ENCODE measurements at regions not wholly inside any gene's neighbourhood (a gene's known extent, or its start where the extent isn't known, plus 50 kb on each side); places are given as distances from the start of the nearest gene placed in this dataset.

- in situ Hi-C loops (cut with HindIII; ENCODE audit: low sequenced_read_pairs), result no loop called here
- DNase-seq (ENCODE audit: low spot score), result no peak
Measured at GRCh38 chr4:156230176-156230575, 276.5 kb upstream of the CTSO start.

DNA sequence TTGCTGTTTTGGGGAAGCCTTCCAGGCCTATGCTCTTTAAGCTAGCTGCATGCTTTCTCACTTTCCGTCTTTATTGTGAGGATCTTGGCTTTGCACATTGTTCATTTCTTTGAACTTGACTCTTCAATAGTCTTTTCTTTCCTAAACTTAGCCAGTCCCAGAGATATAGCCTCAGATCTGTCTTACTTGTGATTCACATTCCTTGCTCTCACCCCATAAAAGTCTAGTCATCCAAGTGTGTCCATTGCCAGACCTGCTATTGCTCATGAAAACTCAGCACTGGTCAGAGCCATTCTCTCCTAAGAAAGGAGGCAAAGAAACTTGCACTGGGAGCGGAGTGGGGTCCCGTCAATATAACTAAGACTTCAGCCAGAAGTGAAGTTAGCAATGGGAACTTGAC is 275.0 kb upstream of the CTSO start:
- DNase-seq (ENCODE audit: low spot score), result no peak
- in situ Hi-C loops (cut with HindIII; ENCODE audit: low sequenced_read_pairs), result no loop called here

DNA sequence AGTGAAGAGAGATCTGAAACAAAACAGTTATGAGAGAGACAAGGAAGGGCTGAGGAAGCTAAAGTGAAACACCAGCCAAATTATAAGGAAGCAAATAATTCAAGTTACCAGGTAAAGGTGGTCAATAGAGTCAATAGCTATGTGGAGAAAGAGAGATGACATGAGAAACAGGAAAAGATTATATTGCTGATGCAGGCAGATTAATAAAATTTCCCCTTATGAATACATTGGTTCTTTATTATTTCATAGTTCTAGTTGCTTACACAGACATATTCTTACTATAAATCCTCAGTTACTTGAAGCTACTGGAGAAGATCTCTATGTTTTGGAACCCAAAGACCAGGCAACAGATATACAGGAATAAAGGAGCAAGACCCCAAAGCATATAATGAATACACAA is 273.7 kb upstream of the CTSO start:
- in situ Hi-C loops (cut with HindIII; ENCODE audit: low sequenced_read_pairs), result no loop called here
- DNase-seq (ENCODE audit: low spot score), result no peak

GRCh38 chr4:156223985-156224384 is 270.3 kb upstream of the CTSO start:
- in situ Hi-C loops (cut with HindIII; ENCODE audit: low sequenced_read_pairs), result no loop called here
- peak; percentile 4 for DNase-seq (ENCODE audit: low spot score)

- in situ Hi-C loops (cut with HindIII; ENCODE audit: low sequenced_read_pairs), result no loop called here
Measured at GRCh38 chr4:156217236-156217635, 263.6 kb upstream of the CTSO start.

DNA sequence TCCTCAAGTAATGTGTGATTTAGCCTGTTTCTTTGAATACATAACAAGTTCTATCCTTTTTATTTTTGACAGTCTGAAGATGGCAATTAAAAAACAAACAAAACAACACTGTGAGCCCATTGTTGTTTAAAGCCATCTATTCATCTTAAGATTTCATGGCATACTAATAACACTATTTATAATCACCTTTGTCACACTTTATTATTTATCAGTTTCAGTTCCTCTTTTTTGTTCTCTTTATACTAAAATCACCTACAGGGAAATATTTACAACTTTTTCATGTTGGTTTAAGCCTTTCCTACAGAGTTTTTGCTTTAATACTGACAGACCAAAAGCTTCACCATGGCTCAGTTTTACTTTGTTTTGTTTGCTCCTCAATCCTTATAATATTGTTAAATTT is 247.4 kb upstream of the CTSO start:
- in situ Hi-C loops (cut with HindIII; ENCODE audit: low sequenced_read_pairs), result no loop called here
- DNase-seq (ENCODE audit: low spot score), result no peak

More at GRCh38 chr4:156217236-156217635, 263.6 kb upstream of the CTSO start:
- DNase-seq (ENCODE audit: low spot score), result no peak

DNA sequence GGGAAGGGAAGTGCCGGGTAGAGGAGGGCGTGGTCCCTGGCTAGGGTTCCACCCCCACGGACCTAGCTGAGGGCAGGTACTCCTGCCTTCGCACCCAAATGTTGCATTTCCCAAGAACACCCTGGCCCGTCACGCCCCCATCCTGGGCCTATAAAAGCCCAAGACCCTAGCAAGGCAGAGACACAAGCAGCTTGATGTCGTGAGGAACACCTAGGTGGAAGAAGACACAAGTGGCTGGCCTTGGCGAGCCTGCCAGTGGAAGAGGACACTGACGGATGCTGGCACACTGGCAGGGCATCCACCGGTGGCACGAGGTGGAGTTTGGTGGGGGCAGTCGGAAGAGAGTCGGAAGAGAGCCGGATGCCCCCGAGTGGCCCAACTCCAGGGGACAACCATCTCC is 244.8 kb upstream of the CTSO start:
- in situ Hi-C loops (cut with HindIII; ENCODE audit: low sequenced_read_pairs), result no loop called here

GRCh38 chr4:156197216-156197615 is 243.6 kb upstream of the CTSO start:
- no peak for DNase-seq (ENCODE audit: low spot score)
- in situ Hi-C loops (cut with HindIII; ENCODE audit: low sequenced_read_pairs), result no loop called here

More for the DNA sequence above, 244.8 kb upstream of the CTSO start:
- DNase-seq (ENCODE audit: low spot score), result no peak

GRCh38 chr4:156196722-156197121 is 243.1 kb upstream of the CTSO start:
- in situ Hi-C loops (cut with HindIII; ENCODE audit: low sequenced_read_pairs), result no loop called here
- DNase-seq (ENCODE audit: low spot score), result no peak

- no peak for DNase-seq (ENCODE audit: low spot score)
- in situ Hi-C loops (cut with HindIII; ENCODE audit: low sequenced_read_pairs), result no loop called here
Measured at GRCh38 chr4:156195914-156196313, 242.2 kb upstream of the CTSO start.

- in situ Hi-C loops (cut with HindIII; ENCODE audit: low sequenced_read_pairs), result no loop called here
- no peak for DNase-seq (ENCODE audit: low spot score)
Measured at GRCh38 chr4:156194896-156195295, 241.2 kb upstream of the CTSO start.

DNA sequence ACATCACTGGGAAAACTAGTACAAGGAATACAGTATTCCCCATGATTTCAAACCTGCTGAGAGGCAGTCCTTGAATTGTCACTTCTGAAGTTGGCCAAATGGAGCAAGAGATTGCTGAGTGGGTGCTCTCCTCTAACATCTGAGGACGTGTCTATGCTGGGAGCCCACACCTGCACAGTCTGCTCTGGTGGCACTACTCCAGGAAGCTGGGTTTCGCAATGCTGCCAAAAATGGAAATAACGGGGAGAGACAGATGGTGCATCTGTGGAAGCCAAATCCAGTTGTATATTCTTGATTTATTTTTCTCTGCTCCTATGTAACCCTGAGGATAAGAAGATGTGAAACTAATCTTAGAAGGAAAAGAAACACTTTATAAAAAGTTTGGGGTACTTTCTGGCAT is 240.1 kb upstream of the CTSO start:
- no peak for DNase-seq (ENCODE audit: low spot score)
- in situ Hi-C loops (cut with HindIII; ENCODE audit: low sequenced_read_pairs), result no loop called here

- in situ Hi-C loops (cut with HindIII; ENCODE audit: low sequenced_read_pairs), result no loop called here
- no peak for DNase-seq (ENCODE audit: low spot score)
Measured at GRCh38 chr4:156193106-156193505, 239.4 kb upstream of the CTSO start.

DNA sequence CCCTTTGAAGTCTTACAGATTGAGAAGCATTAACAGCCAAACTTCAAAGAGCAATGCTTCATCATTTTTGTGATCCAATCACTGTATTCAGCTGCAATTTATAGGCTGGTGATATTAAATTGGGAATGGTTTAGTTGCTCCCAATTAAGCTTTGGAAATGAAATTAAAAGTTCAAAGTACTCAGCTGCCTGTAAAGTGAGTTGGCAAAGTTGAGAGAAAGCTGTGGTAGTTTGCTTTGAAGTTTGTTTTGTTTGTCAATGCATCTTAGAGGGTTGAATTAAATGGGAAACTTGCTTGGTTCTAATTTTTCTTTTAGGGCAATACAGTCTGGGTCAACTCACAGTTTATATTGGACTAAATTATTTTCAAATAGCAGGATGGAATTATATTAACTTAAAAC is 238.4 kb upstream of the CTSO start:
- no peak for DNase-seq (ENCODE audit: low spot score)
- in situ Hi-C loops (cut with HindIII; ENCODE audit: low sequenced_read_pairs), result no loop called here

DNA sequence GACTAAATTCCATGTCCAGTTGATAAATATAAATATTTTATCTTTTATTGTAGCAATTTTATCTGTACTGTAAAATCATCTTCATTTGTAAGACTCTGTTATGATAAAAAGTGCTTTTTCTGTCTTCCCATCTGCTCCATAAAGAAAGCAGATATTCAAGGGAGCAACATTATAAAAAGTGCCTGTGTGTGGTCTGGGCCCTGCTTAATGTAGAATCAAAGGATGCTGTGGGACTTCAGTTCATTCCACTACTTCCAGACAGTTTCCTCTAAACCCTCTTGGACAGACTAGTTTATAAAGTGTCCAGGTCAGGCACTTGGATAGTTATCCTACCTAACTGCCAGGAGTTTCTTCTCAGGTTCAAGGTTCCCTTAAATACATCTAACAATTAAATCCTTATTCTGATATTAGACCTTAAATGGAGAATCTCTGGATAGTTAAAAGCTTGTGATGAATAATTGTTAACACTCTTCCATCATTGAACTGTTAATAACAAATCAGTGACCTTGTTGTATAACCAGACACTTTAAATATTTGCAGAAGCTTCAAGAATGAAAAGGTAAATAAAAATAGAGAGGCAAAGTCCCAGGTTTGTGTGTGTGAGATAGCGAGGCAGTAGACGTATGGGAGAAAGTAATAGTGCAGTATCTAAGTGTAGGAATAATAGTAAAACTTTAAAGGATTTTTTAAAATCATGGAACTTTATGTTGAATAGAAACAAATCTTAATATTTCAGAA is 237.5 kb upstream of the CTSO start:
- DNase-seq (ENCODE audit: low spot score), result no peak
- in situ Hi-C loops (cut with HindIII; ENCODE audit: low sequenced_read_pairs), result no loop called here

DNA sequence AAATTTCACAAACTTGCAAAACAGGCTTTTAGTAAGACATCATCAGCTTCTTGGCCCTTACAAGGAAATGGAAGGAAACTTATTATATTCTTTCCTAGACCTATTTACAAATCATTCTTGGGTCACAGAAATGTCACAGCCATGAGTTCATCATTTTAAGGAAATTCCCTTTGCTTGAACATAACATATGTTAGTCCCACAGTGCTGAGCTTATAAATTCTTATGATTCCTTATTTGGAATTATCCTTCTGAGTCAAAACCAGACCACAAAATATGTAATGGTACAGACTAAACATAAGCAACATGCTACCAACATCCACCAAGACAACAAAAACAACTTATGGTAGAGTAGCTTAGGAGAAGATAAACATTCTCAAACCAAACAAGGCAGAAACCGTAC is 236.9 kb upstream of the CTSO start:
- in situ Hi-C loops (cut with HindIII; ENCODE audit: low sequenced_read_pairs), result no loop called here
- DNase-seq (ENCODE audit: low spot score), result no peak

DNA sequence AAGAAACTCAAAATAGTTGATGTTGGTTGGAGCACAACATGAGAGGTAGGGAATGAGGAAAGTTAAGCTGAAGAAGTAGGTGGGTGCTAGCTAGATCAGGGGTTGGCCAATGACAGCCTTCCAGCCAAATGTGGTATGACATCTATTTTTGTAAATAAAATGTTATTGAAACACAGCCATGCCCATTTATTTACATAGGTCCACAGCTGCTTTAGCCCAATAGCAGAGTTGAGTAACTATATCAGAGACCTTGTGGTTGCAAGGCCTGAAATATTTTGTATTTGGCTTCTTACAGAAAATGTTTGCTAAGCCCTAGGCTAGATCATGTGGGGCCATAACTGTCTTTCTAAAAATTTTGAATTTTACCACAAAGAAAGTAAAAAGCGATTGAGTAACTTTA is 234.9 kb upstream of the CTSO start:
- DNase-seq (ENCODE audit: low spot score), result no peak
- in situ Hi-C loops (cut with HindIII; ENCODE audit: low sequenced_read_pairs), result no loop called here

DNA sequence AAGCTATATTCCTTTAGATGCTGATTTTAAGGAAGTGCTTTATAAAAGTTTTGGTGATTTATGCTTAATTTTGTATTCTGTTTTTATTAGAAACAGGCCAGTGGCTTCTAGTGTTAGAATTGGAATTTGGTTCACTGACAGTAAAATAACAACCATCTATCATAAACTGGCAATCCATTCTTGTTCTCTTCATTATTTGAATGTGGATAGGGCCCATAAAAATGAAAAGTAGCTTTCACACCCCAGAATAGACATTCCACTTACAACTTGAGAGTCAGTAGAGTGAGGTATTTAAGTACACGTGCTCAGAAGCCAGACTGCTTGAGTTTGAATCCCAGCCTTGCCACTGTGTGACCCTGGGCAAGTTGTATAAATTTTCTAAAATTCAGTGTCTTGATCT is 232.4 kb upstream of the CTSO start:
- DNase-seq (ENCODE audit: low spot score), result no peak
- in situ Hi-C loops (cut with HindIII; ENCODE audit: low sequenced_read_pairs), result no loop called here

GRCh38 chr4:156185514-156186055 is 231.9 kb upstream of the CTSO start:
- in situ Hi-C loops (cut with HindIII; ENCODE audit: low sequenced_read_pairs), result no loop called here
- no peak for DNase-seq (ENCODE audit: low spot score)

DNA sequence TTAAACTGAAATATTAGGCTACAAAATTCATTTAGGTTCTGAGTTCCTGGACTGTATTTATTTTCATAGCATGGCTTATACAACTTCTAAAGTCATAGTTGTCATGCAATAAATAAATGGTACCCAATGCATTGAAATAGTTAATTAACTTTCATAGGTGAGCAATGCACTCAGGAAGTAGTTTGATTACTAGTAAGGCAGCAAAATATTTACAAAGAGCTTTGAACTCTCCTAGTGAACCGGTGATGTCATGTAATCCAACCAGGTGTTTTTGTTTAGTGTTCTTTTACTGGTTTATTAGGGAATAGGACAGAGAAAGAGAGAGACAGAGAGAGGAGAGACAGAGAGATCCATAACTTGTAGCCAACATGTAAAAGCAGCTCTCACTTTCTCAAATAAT is 228.6 kb upstream of the CTSO start:
- no peak for DNase-seq (ENCODE audit: low spot score)
- in situ Hi-C loops (cut with HindIII; ENCODE audit: low sequenced_read_pairs), result no loop called here

GRCh38 chr4:156177941-156178340 is 224.3 kb upstream of the CTSO start:
- in situ Hi-C loops (cut with HindIII; ENCODE audit: low sequenced_read_pairs), result no loop called here
- no peak for DNase-seq (ENCODE audit: low spot score)
